Brain microvascular endothelial cell (primary cell): ENCODE measurements at regions not wholly inside any gene's neighbourhood (a gene's known extent, or its start where the extent isn't known, plus 50 kb on each side); places are given as distances from the start of the nearest gene placed in this dataset.

Experiments
- DNase-seq: peaks from one replicate; pipeline ENCODE4 v3.0.0-alpha.2; 2020
- H3K27ac ChIP-seq: fragments of 250-450 bp; sonication (Bioruptor Pico); 2 replicates; pipeline ENCODE4 v1.5.1; 2020; ENCODE audit warnings: mild to moderate bottlenecking, moderate library complexity
- H3K27me3 ChIP-seq: fragments of 250-450 bp; sonication (Bioruptor Pico); replicated peaks from 2 replicates; pipeline ENCODE4 v1.5.1; 2020; ENCODE audit warnings: mild to moderate bottlenecking
- H3K36me3 ChIP-seq: fragments of 250-450 bp; sonication (Bioruptor Pico); replicated peaks from 2 replicates; pipeline ENCODE4 v1.5.1; 2020; ENCODE audit warnings: mild to moderate bottlenecking
- H3K4me3 ChIP-seq: 2 replicates; pipeline ENCODE4 v1.5.1; 2011; ENCODE audit warnings: low read depth, mild to moderate bottlenecking, control low read depth, low read length, moderate library complexity
- in situ Hi-C: cut with HindIII; loops from 2 replicates; pipeline ENCODE4 v1.10.0; 2017; ENCODE audit warnings: low sequenced_read_pairs, low pct_ligation_motif_present
- TF ChIP-seq, protein P1 (sequence below): IDR thresholded peaks from 2 replicates; pipeline ENCODE4 v1.5.1; 2011; ENCODE audit warnings: low read depth, mild to moderate bottlenecking, moderate library complexity, low read length, control low read depth, inconsistent platforms; ENCODE audit errors: missing control alignments

DNA sequence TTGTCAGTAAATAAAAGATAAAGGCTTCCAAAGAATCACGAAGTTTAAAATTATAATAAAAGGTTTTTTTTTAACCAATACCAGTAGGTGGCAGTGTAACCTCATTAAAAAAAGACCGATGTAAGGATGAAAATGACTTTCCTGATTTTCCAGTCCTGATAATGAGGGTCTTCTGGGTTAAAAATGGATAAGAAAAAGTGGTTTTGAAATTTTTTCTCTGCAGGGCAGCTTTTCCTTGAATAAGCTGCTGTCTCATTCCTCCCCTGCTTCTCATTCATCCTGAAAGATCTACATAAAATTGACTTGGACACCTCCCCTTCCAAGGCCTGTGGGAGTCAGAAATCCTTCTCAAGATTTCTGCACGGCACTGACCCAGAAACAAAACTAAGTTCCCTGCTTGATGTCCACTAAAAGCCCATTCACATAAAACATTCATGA, 58.9 kb upstream of the FBXO33 start:
- H3K4me3 ChIP-seq = no peak overlapping the region
- H3K27ac ChIP-seq = no peak overlapping the region
- peak; percentile 12 for DNase-seq
- no peaks in the 10 kb centered on the region for H3K27me3 ChIP-seq
- no peaks in the 10 kb centered on the region for H3K36me3 ChIP-seq
- in situ Hi-C loops = no loop called here
- TF ChIP-seq, protein P1, sequence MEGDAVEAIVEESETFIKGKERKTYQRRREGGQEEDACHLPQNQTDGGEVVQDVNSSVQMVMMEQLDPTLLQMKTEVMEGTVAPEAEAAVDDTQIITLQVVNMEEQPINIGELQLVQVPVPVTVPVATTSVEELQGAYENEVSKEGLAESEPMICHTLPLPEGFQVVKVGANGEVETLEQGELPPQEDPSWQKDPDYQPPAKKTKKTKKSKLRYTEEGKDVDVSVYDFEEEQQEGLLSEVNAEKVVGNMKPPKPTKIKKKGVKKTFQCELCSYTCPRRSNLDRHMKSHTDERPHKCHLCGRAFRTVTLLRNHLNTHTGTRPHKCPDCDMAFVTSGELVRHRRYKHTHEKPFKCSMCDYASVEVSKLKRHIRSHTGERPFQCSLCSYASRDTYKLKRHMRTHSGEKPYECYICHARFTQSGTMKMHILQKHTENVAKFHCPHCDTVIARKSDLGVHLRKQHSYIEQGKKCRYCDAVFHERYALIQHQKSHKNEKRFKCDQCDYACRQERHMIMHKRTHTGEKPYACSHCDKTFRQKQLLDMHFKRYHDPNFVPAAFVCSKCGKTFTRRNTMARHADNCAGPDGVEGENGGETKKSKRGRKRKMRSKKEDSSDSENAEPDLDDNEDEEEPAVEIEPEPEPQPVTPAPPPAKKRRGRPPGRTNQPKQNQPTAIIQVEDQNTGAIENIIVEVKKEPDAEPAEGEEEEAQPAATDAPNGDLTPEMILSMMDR = peak; percentile 21

DNA sequence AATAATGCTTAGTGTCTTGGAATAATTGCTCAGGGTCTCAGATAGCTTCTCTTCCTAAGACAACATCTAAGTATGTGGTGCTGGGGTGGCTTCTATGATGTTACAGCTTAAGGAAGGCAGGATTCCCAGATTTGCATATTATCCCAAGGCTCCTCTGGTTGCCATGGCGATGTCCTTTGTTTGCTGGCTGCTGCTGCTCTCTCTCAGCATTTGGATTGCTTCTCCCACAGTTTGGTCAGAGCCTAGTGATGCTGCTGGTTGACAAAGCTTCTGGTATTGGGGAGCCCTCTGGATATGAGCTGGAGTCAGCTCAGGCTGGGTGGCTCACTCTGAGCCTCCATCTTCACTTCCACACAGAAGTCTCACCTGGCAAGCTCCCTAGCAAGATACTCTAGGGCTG, 56.4 kb upstream of the FBXO33 start:
- TF ChIP-seq, protein P1 = no peak
- H3K27ac ChIP-seq = no peak overlapping the region
- no peaks in the 10 kb centered on the region for H3K27me3 ChIP-seq
- H3K4me3 ChIP-seq = no peak overlapping the region
- DNase-seq = peak; percentile 17
- H3K36me3 ChIP-seq = no peaks in the 10 kb centered on the region
- in situ Hi-C loops = no loop called here

DNA sequence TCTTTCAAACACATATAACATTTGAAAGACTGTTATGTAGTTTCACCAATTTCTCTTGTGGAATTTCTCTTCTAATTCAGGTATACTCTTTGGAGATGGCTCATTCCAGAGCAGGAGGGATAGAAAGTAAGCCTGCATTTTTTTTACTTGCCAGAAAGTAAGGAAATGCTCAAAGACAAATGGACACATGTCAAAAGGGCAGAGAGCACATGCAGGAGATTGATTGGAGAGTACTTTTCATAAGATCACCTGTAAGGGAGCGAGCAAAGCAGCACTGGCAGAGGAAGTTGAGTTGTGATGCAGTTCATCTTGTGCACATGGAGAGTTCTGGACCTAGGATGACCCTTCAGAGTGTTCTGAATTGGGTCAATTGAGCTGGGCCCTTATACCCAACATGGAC, 51.4 kb upstream of the FBXO33 start:
- Histone ChIP-seq H3K27ac (no peak overlapping the region), H3K27me3 (no peaks in the 10 kb centered on the region), H3K4me3 (no peak overlapping the region), H3K36me3 (no peaks in the 10 kb centered on the region)
- DNase-seq = no peak
- in situ Hi-C loops = no loop called here
- TF ChIP-seq, protein P1 = no peak
